ENCODE measurements at regions not wholly inside any gene's neighbourhood (a gene's known extent, or its start where the extent isn't known, plus 50 kb on each side); places are given as distances from the start of the nearest gene placed in this dataset.

GRCh38 chr12:75685617-75686225, 174.3 kb upstream of the KRR1 start:
- TF ChIP-seq, protein P1, sequence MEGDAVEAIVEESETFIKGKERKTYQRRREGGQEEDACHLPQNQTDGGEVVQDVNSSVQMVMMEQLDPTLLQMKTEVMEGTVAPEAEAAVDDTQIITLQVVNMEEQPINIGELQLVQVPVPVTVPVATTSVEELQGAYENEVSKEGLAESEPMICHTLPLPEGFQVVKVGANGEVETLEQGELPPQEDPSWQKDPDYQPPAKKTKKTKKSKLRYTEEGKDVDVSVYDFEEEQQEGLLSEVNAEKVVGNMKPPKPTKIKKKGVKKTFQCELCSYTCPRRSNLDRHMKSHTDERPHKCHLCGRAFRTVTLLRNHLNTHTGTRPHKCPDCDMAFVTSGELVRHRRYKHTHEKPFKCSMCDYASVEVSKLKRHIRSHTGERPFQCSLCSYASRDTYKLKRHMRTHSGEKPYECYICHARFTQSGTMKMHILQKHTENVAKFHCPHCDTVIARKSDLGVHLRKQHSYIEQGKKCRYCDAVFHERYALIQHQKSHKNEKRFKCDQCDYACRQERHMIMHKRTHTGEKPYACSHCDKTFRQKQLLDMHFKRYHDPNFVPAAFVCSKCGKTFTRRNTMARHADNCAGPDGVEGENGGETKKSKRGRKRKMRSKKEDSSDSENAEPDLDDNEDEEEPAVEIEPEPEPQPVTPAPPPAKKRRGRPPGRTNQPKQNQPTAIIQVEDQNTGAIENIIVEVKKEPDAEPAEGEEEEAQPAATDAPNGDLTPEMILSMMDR (IDR thresholded peaks at IDR 0.05), result no peak
- TF ChIP-seq, protein P2, sequence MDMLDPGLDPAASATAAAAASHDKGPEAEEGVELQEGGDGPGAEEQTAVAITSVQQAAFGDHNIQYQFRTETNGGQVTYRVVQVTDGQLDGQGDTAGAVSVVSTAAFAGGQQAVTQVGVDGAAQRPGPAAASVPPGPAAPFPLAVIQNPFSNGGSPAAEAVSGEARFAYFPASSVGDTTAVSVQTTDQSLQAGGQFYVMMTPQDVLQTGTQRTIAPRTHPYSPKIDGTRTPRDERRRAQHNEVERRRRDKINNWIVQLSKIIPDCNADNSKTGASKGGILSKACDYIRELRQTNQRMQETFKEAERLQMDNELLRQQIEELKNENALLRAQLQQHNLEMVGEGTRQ (CRISPR knock-in tag; IDR thresholded peaks at IDR 0.05), result no peak
- TF ChIP-seq FOXK1 (CRISPR knock-in tag; IDR thresholded peaks at IDR 0.05) (no peak), PREB (CRISPR knock-in tag; IDR thresholded peaks at IDR 0.05; ENCODE audit: borderline replicate concordance) (no peak), JUN (CRISPR knock-in tag; IDR thresholded peaks at IDR 0.05) (no peak), ZNF396 (CRISPR knock-in tag; IDR thresholded peaks at IDR 0.05; ENCODE audit: borderline replicate concordance) (no peak), CBFB (CRISPR knock-in tag; IDR thresholded peaks at IDR 0.05; ENCODE audit: low read depth) (no peak)
- TF ChIP-seq, protein P3, sequence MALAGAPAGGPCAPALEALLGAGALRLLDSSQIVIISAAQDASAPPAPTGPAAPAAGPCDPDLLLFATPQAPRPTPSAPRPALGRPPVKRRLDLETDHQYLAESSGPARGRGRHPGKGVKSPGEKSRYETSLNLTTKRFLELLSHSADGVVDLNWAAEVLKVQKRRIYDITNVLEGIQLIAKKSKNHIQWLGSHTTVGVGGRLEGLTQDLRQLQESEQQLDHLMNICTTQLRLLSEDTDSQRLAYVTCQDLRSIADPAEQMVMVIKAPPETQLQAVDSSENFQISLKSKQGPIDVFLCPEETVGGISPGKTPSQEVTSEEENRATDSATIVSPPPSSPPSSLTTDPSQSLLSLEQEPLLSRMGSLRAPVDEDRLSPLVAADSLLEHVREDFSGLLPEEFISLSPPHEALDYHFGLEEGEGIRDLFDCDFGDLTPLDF (CRISPR knock-in tag; IDR thresholded peaks at IDR 0.05), result no peak
- TF ChIP-seq, protein P4, sequence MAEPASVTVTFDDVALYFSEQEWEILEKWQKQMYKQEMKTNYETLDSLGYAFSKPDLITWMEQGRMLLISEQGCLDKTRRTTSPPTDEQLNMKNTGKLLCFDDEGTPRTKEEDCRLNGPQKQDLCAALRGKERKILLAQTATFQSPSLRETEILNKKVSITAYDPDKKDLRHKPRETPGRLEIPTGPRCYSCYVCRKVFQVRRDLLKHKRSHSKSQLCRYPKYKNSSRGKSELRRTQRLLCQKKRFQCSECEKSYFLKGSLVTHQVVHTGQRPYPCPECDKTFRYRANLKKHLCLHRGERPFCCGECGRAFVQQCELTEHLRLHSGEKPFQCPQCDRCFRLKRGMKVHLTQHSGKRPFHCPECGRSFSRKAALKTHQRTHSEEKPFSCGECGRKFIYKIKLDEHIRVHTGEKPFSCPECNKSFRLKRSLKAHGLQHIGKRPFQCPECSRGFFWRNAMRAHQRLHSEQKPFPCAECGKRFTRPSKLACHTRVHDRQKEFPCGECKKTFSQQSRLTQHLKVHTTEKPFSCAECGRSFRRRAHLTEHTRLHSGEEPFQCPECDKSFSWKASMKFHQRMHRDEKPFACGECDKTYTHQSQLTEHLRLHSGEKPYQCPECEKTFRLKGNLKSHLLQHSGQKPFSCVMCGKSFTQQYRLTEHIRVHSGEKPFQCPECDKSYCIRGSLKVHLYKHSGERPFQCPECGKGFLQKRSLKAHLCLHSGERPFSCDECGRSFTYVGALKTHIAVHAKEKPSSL (CRISPR knock-in tag; conservative IDR thresholded peaks at IDR 0.05), result no peak

Measured in WTC11 (cell line).